ENCODE measurements at regions not wholly inside any gene's neighbourhood (a gene's known extent, or its start where the extent isn't known, plus 50 kb on each side); places are given as distances from the start of the nearest gene placed in this dataset.

DNA sequence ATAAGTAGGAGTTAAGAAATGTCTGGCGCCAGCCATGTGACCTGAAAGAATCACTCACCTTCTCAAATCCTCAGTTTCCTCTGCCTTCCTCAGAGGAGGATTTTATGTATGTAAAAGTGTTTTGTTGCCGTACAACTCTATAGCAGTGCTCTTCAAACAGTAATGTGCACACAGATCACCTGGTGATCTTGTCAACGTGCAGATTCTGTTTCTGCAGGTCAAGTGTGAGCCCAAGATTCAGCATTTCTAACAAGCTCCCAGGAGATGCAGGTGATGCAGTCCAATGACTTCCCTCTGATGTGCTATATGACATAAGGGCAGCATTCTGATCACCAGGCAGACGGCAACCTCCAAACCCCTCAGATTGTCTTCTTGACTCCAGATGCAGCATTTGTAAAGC, 83.7 kb downstream of the CDC7 start:
- Histone ChIP-seq H3K27ac (ENCODE audit: low read depth, low read length) (no peak overlapping the region), H4K20me1 (ENCODE audit: insufficient read depth, low read length) (no peaks in the 10 kb centered on the region), H3K79me2 (ENCODE audit: insufficient read depth, low read length) (no peaks in the 10 kb centered on the region), H3K9ac (ENCODE audit: low read length) (no peak overlapping the region), H3K9me3 (ENCODE audit: insufficient read depth, low read depth, low read length) (peaks cover 4% of the 10 kb centered on the region), H2AFZ (ENCODE audit: low read depth, low read length) (no peak overlapping the region), H3K4me3 (ENCODE audit: insufficient read depth, low read depth, low read length) (no peak overlapping the region), H3K4me2 (ENCODE audit: low read length) (no peak overlapping the region), H3K36me3 (ENCODE audit: insufficient read depth, low read length) (no peaks in the 10 kb centered on the region), H3K4me1 (ENCODE audit: insufficient read depth, low read length) (peaks cover 10% of the 10 kb centered on the region), H3K27me3 (ENCODE audit: insufficient read depth, low read length) (no peaks in the 10 kb centered on the region)
- H3K27ac Mint-ChIP-seq (ENCODE audit: unreplicated experiment): no peak overlapping the region
- DNase-seq (ENCODE audit: low read depth) (no peak), FAIRE-seq (no peak)
- peaks cover 22% of the 10 kb centered on the region for H3K27me3 Mint-ChIP-seq (ENCODE audit: low read depth, unreplicated experiment)
- TF ChIP-seq EZH2 (IDR thresholded peaks at IDR 0.05; ENCODE audit: insufficient read depth, low read length): no peak
- TF ChIP-seq CTCF (IDR thresholded peaks at IDR 0.05; ENCODE audit: insufficient read depth, low read depth, low read length): no peak
- no peaks in the 10 kb centered on the region for H3K36me3 Mint-ChIP-seq (ENCODE audit: low read depth, unreplicated experiment)
- H3K9me3 Mint-ChIP-seq (ENCODE audit: unreplicated experiment): no peaks in the 10 kb centered on the region
- no peak overlapping the region for H3K4me3 Mint-ChIP-seq (ENCODE audit: unreplicated experiment)
- H3K4me1 Mint-ChIP-seq (ENCODE audit: low read depth, unreplicated experiment): peaks cover 6% of the 10 kb centered on the region

DNA sequence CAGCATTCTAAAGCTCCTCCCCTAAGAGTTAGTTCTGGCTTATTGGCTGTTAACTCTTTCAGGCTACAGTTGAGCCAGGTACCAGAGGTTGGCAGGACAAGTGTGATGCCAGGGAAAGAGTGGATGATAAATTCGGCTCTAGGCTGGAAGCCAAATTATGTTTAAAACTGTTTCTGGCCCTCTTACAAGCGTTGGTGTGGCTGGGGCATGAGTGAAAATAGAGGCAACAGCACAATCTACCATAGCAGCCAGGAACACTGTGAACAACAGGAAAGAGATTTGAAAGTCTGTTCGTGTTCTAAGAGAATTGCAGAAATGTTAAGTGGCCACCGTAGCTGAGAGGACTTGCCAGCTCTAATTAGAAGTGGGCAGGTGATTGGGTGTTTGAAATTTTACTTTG, 84.2 kb downstream of the CDC7 start:
- no peak overlapping the region for H3K4me2 ChIP-seq (ENCODE audit: low read length)
- no peaks in the 10 kb centered on the region for H4K20me1 ChIP-seq (ENCODE audit: insufficient read depth, low read length)
- no peaks in the 10 kb centered on the region for H3K79me2 ChIP-seq (ENCODE audit: insufficient read depth, low read length)
- Mint-ChIP-seq H3K4me3 (ENCODE audit: unreplicated experiment) (no peak overlapping the region), H3K36me3 (ENCODE audit: low read depth, unreplicated experiment) (no peaks in the 10 kb centered on the region), H3K27ac (ENCODE audit: unreplicated experiment) (no peak overlapping the region), H3K27me3 (ENCODE audit: low read depth, unreplicated experiment) (peaks cover 22% of the 10 kb centered on the region), H3K4me1 (ENCODE audit: low read depth, unreplicated experiment) (peaks cover 6% of the 10 kb centered on the region), H3K9me3 (ENCODE audit: unreplicated experiment) (no peaks in the 10 kb centered on the region)
- FAIRE-seq: no peak
- H3K9ac ChIP-seq (ENCODE audit: low read length): no peak overlapping the region
- H3K36me3 ChIP-seq (ENCODE audit: insufficient read depth, low read length): no peaks in the 10 kb centered on the region
- DNase-seq (ENCODE audit: low read depth): no peak
- no peak overlapping the region for H3K27ac ChIP-seq (ENCODE audit: low read depth, low read length)
- H3K9me3 ChIP-seq (ENCODE audit: insufficient read depth, low read depth, low read length): peaks cover 4% of the 10 kb centered on the region
- no peak overlapping the region for H3K4me3 ChIP-seq (ENCODE audit: insufficient read depth, low read depth, low read length)
- TF ChIP-seq EZH2 (IDR thresholded peaks at IDR 0.05; ENCODE audit: insufficient read depth, low read length): no peak
- TF ChIP-seq CTCF (IDR thresholded peaks at IDR 0.05; ENCODE audit: insufficient read depth, low read depth, low read length): no peak
- H2AFZ ChIP-seq (ENCODE audit: low read depth, low read length): no peak overlapping the region
- H3K4me1 ChIP-seq (ENCODE audit: insufficient read depth, low read length): peaks cover 10% of the 10 kb centered on the region
- H3K27me3 ChIP-seq (ENCODE audit: insufficient read depth, low read length): no peaks in the 10 kb centered on the region

GRCh38 chr1:91585502-91585901, 84.9 kb downstream of the CDC7 start:
- FAIRE-seq (no peak), DNase-seq (ENCODE audit: low read depth) (no peak)
- H3K36me3 ChIP-seq (ENCODE audit: insufficient read depth, low read length): no peaks in the 10 kb centered on the region
- no peak overlapping the region for H3K27ac ChIP-seq (ENCODE audit: low read depth, low read length)
- H3K9ac ChIP-seq (ENCODE audit: low read length): no peak overlapping the region
- Mint-ChIP-seq H3K9me3 (ENCODE audit: unreplicated experiment) (no peaks in the 10 kb centered on the region), H3K36me3 (ENCODE audit: low read depth, unreplicated experiment) (no peaks in the 10 kb centered on the region), H3K27me3 (ENCODE audit: low read depth, unreplicated experiment) (peaks cover 22% of the 10 kb centered on the region), H3K27ac (ENCODE audit: unreplicated experiment) (peak overlapping the region; percentile 11), H3K4me3 (ENCODE audit: unreplicated experiment) (no peak overlapping the region), H3K4me1 (ENCODE audit: low read depth, unreplicated experiment) (peaks cover 6% of the 10 kb centered on the region)
- no peak overlapping the region for H3K4me2 ChIP-seq (ENCODE audit: low read length)
- peaks cover 4% of the 10 kb centered on the region for H3K9me3 ChIP-seq (ENCODE audit: insufficient read depth, low read depth, low read length)
- no peak overlapping the region for H3K4me3 ChIP-seq (ENCODE audit: insufficient read depth, low read depth, low read length)
- H4K20me1 ChIP-seq (ENCODE audit: insufficient read depth, low read length): no peaks in the 10 kb centered on the region
- TF ChIP-seq CTCF (IDR thresholded peaks at IDR 0.05; ENCODE audit: insufficient read depth, low read depth, low read length) (no peak), EZH2 (IDR thresholded peaks at IDR 0.05; ENCODE audit: insufficient read depth, low read length) (no peak)
- peaks cover 10% of the 10 kb centered on the region for H3K4me1 ChIP-seq (ENCODE audit: insufficient read depth, low read length)
- no peaks in the 10 kb centered on the region for H3K79me2 ChIP-seq (ENCODE audit: insufficient read depth, low read length)
- H3K27me3 ChIP-seq (ENCODE audit: insufficient read depth, low read length): no peaks in the 10 kb centered on the region
- H2AFZ ChIP-seq (ENCODE audit: low read depth, low read length): no peak overlapping the region

Measured in astrocyte (in vitro differentiated cells and primary cell).